Peyer's patch (tissue), 4 donors: ENCODE measurements at regions not wholly inside any gene's neighbourhood (a gene's known extent, or its start where the extent isn't known, plus 50 kb on each side); places are given as distances from the start of the nearest gene placed in this dataset.

Experiments
- CTCF ChIP-seq, 6 experiments: fragments of 450-650 bp in 4 of 6; fragments of 200-600 bp in 2 of 6; sonication (generic) in 1 of 6; IDR thresholded peaks; one replicate each; pipeline ENCODE4 v1.5.1; 2017 to 2019; ENCODE audit warnings: antibody characterized with exemption in 6 of 6, mild to moderate bottlenecking in 3 of 6, moderate library complexity in 1 of 6
- POLR2A ChIP-seq, 2 donors: fragments of 450-650 bp; IDR thresholded peaks; one replicate each; pipeline ENCODE4 v1.5.1; 2017; ENCODE audit warnings: antibody characterized with exemption in 2 of 2, mild to moderate bottlenecking in 2 of 2, moderate library complexity in 2 of 2

DNA sequence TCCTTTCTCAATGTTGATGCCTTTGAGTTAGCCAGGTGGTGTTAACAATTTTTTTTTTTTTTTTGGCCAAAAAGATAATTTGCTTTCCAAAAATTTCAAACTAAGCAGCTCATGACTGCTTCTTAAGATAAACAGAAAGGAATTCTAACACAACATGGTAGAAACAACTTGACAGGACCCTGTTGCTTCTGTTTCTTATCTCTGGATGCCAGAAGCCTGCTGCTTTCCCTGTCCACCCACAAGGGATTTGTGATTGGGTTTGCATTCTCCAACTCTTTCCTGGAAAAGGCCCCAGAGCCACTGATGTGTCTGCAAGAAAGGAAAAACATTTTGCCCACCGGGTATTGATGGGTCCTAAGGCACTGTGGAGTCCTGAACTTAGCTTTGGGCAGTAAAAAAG is 217.2 kb upstream of the PKDCC start:
- no peak for TF ChIP-seq CTCF (IDR thresholded peaks at IDR 0.05)
- TF ChIP-seq POLR2A (IDR thresholded peaks at IDR 0.05): no peak
